ENCODE measurements at regions not wholly inside any gene's neighbourhood (a gene's known extent, or its start where the extent isn't known, plus 50 kb on each side); places are given as distances from the start of the nearest gene placed in this dataset.

DNA sequence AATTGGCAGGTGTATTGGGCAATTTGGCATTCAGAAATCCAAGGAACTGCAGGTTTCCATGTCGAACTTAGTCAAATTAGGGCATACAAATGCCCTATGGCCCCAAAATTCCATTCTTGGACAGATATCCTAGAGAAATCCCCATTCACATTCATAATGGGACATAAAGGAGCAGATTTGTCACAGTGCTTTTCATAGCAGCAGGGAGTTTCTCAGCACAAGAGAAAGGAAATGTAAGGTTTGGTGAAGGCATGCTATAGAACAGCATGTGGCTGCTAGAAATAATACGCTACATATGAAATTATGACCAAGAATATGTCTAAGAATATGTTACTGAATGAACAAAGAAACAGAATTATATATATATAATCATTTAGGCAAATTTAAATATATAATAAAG is 437.5 kb upstream of the BOD1L1 start:
- no peak for DNase-seq

DNA sequence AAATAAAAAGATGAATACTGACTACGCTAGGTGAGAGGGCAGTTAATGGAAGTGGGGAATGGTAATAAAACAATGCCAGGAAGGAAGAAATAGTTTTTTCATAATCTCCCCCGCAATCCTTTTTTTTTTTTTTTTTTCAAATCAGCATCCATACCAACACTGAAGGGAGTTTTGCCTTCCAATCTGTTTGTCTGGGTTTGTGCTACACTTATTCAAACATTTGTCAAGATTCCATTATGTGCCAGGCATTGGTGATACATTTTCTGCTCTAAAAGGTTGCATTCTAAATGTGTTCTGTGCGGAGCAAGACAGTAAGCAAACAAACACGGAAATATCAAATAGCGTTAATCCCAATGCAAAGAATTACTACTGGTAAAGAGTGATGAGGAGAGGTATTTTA is 437.9 kb upstream of the BOD1L1 start:
- DNase-seq = no peak

DNA sequence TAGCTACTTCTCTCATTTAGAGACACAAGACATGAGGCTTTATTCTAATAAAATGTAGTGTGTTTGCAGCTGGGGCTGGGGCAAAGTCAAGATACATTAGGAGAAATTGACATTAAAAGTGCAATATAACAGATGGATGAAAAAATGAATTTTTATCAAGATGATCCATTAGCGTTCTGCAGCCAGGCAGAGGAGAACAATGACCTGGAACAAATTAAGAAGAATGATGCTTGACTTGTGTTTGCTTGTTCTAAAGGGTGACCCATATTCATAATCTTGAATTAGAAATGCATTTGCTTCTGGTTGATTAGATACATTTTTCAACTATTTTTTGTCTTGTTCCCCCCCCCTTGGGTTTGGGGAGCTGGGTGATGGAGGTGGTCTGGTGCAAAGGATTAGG is 439.5 kb upstream of the BOD1L1 start:
- no peak for DNase-seq

DNA sequence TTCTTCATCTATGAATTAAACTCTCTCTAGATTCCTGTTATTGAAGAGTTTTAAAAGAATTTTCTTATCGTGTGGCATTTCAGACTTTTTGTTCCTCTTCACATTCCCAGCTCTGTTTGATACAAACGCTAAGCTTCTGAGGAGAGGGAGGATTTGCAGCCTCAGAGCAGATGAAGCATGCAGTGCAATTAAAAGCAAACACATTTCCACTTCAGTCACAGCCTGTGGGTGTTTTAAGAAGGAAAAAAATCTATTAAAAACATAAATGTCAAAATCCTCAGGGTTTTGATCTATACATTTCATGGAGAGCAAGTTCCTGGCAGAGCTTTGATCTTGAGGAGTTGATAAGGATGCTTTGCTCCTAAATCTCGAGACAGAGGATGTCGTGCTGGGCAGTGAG is 442.4 kb upstream of the BOD1L1 start:
- DNase-seq = peak in 1 of 3 experiments; percentile 51

DNA sequence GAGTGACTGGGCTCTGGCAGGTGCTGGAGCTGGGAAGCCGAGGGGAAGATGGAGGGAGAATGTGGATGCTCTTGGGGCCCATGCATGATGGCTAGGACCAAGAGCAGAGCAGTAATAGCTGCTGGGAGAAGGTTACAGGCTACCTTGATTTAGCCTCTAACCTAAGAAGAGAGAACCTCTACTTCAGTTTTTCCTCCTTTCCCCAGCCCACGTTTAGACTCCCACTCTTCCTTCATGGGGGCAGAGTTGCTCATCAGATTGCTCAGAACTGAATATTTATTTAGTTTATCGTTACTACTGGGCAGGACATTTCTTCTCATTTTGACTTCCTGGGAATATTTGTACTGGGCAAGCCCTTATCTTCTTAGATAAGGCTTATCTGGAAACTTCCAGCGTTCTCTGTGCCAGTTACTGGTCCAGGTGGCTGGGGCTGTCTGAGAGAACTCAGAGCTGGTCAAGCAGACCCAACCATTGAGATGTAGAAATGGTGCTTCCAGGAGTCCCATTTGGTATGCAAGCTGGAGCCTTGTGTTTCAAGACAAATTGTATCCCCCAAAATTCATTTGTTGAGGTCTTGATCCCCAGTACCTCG is 442.9 kb upstream of the BOD1L1 start:
- no peak for DNase-seq

DNA sequence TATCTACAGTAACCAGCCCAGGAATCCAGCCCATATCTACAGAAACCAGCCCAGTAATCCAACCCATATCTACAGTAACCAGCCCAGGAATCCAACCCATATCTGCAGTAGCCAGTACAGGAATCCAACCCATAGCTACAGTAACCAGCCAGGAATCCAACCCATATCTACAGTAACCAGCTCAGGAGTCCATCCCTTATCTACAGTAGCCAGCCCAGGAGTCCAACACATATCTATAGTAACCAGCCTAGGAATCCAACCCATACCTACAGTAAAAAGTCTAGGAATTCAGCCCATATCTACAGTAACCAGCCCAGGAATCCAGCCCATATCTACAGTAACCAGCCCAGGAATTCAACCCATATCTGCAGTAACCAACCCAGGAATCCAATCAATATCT is 445.0 kb upstream of the BOD1L1 start:
- DNase-seq = no peak

DNA sequence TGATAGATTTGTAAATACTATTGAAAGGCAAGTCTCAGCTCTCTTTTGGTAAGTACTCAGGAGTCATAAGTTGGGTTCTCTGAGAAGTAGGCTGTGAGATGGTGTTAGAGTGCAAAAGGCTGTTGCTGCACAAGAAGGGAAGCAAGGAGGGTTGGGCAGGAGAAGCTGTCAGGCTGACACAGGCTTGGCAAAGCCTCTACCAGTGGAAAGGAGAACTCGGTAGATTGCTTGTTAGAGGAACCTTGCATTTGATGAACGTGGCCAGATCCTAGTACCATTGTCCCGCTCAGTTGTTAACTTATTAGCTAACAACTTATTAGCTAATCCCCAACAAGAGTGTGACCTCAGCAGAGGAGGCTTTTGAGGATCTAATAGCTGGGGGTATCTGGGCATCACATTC is 449.3 kb upstream of the BOD1L1 start:
- no peak for DNase-seq

DNA sequence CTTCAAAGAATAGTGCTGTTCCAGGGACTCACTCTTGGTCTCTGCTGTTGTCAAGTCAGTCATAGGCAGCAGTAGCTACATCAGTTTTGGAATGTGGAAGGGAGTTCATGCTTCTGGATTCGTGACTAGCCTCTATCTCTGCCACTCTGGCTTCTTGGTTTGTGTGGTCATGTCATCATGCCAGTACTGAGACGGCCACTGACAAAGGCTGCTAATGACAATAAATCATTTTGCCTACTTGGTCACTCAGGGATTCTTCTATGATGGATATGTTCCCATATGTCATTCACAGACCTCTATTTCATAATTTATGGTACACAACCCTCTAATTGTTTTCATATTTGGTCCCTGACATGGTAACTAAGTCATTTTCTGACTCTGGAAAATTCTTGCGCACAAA is 450.8 kb upstream of the BOD1L1 start:
- no peak for DNase-seq

DNA sequence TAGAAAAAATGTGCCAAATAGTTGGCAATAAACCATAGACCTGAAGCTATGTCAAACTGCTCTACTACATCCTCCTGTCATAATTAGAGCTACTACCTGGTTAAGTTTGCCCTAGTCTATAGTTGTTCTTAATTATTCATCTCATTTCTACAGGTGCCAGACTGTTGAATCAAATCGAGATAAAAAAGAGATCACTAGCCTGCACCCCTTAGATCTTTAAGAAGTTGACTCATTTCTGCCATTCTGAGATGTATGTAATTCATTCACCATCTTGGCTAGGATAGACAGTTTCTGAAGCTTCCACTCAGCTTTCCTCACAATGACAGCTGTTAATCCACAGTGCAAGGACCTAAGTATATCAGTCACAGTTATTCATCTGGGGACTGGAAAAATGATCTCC is 452.1 kb upstream of the BOD1L1 start:
- DNase-seq = no peak

DNA sequence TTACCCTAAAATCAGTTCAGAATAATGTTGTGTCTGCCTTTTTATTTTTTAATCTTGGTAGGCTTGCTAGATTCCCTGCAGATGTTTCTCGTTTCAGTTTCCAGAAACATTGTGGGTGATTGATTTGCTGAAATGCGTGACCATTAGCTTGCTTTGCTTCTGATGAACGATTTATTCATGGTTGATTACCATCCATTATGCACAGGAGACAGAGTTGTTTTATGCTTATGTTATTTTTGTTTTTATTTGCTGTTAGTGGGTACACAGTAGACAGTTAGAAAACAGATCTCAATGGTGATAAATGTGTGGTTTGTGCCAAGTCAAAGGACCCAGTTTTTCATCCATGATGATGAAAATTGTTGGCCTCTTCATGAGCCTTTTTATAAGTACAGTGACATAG is 455.6 kb upstream of the BOD1L1 start:
- DNase-seq = no peak

DNA sequence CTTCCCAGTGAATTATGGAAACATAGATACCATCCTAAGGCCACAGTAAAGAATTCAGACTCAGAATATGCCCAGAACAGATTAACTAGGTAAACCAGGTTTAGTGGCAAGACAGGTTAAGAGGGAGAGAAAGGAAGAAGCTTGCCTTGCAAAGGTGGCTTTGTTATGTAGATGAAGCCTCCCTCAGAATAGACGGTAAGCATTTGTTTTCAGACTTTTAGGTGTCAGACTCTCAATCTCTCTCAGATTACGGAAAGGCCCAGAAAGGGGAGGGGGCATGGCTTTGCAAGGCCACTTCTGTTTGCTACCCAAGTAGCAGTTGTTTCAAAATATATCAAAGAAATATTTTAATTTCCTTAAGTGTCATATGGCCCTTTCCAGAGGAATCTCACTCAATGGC is 457.1 kb upstream of the BOD1L1 start:
- no peak for DNase-seq

DNA sequence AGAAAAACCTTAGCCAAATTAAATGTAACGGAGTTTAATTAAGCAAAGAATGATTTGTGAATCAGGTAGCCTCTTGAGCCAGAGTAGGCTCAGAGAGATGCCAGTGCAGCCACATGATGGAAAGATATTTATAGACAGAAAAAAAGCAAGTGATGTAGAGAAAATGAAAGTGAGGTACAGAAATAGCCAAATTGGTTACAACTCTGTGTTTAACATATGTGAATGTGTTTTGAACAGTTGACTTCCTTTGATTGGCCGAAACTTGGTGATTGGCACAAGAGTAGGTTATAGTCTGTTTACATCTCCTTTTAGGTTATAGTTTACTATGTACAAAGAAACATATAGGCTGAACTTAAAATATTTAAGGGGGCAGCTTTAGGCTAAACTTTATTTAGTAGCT is 459.9 kb upstream of the BOD1L1 start:
- no peak for DNase-seq

DNA sequence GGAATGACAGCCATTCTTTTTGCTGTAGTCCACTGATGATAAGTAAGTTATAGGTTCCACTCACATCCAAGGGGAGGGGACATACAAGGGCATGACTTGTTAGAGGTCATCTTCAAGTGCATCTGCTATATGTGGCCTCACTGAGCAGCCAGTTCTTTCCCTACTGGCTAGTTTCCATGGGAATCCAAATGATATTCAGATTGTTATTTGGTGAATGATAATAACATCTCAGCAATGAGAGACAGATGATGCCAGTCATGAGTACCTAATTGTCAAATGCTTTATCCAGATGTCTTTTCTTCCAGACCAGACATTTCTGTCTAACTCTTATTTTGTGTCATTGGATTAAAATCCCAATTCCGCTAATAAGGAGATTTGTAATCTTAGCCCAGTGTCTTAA is 460.4 kb upstream of the BOD1L1 start:
- DNase-seq = no peak

DNA sequence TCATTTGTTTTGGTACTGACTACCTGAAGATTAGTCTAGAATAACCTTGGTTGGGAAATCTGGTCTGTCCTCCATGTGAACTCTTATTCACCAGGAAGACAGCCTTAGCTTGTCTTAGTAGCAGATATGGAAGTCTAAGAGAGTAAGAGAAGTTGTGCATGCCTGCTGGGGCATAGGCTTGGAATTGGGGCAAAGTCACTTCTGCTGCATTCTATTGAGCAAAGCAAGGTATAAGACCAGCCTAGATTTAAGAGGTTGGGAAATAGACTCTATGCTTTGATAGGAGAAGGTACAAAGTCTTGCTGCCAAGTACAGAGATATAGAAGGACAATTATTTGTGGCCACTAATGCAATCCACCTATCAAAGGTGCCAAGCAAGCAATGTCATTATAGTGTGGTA is 464.0 kb upstream of the BOD1L1 start:
- DNase-seq = no peak

DNA sequence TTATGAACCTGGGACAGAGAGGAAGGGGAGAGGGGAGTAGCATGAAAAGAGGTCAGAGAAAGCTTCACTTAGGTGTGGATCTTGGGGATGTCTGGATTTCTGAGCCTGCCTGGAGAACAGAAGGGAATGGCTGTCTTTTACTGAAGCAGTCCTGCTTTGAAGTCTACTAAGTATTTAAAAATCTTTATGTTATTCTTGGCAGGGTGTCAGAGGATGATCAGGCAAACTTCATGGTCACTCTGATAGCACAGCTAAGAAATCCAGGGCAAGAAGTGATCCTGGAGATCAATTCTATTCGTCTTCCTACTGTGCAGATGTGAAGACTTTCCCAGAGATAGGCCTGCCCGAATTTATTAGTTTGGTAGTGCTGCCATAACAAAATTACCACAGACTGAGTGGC is 464.4 kb upstream of the BOD1L1 start:
- no peak for DNase-seq

DNA sequence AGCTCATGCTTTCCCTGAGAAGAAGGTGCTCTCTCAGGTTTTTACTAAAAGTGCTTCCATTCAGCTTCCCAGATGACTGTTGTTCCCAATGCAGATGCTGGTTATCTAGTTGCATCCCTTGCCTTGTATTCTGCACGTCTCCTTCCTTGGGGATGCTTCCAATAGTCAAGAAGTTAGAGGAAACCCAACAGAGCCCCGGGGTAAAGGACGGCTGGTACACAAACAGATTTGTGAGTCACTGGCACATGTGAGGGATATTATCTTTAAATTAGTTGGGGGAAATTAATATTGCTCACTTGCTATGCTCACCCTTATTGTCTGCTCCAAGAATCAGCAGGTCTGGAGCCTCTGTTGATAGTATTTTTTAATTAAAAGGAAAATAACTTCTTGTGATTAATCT is 465.2 kb upstream of the BOD1L1 start:
- no peak for DNase-seq

DNA sequence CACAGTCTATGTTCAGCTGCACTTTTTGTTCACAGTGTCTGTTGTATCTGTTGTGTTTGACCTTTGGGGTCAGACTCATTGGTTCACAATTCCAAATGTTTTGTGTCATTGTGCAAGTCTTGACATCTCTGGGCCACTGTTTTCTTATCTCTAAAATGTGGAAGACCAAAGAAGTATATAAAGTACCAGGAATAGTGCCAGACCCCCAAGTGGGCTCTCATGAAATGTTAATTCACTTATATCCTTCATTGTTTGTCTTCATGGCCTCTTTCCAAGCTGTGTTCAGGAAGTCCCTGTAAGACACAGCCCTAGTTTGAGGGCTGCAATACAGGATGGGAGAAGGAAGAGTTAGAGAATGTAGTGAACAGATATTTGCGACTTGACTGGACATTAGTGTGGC is 468.3 kb upstream of the BOD1L1 start:
- DNase-seq = no peak

DNA sequence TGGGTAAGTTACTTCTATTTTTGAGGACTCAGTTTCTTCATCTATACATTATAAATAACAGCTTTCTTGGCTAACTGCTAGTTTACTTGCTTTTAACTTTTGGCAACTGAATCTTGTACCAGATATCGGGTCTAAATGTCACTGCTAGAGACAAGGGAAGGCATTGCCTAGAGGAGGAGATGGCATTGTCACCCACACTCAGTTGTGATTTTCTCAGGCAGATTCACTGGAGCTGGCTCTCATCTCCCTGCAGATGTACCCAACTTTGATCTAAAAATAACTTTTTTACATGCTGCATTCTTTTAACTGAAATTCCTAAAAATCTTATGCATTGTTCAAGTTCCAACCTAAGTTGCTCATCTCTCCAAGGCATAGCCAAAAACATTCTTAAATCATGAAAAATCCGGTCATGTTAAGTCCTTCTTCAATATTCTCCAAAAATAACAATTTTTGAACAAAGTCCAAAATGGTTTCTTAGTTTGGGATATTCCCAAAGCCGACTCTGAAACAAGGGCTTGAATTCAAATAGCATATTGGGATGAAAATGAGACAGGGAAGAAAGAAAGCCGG is 469.0 kb upstream of the BOD1L1 start:
- DNase-seq = no peak

DNA sequence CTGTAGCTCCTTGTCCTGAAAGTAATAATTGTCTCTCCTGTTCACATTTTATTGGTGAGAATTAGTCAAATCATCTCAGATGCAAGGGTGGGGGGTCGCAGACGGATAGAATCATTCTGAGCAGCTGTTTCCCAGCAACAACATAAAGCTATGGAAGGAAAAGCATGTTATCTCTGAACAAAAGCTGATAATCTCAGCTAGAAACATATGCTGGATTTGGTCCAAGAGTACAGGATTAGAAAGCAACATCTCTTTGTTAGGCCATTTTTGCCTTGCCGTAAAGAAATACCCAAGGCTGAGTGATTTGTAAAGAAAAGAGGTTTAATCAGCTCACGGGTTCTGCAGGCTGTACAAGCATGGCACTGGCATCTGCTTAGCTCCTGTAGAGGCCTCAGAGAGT is 472.8 kb upstream of the BOD1L1 start:
- no peak for DNase-seq

DNA sequence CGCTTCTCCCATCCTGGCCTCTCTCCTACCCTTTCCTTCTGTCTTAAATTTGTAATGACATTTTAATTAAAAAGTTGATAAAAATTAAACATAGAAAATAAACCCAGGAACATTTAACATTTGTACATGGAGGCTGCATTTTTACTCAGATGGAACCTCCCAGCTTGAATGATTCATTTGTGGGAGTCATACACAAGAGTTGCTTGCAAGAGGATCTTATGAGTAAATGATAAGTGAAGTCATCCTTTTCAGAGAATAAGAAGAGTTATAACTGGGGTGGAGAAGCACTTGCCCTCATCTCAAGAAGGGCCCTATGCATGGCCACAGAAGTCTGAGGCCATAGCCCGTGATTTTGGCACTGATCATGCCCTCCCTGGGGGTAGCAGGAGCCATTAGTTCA is 482.9 kb upstream of the BOD1L1 start:
- no peak for DNase-seq

DNA sequence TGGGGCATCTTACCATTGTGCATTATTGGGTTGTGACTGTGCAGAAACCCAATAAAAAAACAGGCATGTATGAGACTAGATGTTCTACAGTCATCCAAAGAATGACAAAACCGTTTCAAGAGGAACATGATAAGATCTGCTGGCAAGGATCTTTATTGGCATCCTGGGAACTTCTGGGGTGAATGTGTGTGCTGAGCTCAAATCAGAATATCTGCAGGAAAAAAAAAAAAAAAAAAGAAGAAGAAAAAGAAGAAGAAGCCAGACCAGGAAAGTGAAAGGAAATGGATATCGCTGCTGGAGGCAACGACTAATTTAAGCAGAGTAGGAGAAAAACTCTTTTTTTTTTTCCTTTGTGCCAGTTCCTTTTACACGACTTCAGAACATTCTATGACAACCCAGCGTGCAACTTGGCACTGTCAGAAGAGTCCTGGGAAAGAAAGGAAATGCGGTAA is 484.2 kb upstream of the BOD1L1 start:
- DNase-seq = no peak

DNA sequence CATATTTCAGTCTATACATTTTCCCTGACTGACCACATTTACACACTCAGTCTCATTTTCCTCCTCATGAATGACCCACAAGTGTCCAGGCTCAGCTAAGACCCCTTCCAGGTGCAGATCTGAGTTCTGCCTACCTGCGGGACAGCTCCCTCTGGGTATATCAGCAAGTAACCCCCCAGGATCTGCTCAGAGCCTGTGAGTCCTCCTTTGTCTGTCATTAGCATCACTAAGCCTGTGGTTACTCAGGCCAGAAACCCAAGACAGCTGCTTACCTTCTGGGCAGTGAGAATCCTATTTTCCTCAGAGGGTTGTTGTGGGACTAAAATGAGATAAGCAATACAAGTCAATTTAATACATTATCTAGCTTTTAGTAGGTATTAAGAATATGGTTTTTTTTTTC is 487.6 kb upstream of the BOD1L1 start:
- no peak for DNase-seq

DNA sequence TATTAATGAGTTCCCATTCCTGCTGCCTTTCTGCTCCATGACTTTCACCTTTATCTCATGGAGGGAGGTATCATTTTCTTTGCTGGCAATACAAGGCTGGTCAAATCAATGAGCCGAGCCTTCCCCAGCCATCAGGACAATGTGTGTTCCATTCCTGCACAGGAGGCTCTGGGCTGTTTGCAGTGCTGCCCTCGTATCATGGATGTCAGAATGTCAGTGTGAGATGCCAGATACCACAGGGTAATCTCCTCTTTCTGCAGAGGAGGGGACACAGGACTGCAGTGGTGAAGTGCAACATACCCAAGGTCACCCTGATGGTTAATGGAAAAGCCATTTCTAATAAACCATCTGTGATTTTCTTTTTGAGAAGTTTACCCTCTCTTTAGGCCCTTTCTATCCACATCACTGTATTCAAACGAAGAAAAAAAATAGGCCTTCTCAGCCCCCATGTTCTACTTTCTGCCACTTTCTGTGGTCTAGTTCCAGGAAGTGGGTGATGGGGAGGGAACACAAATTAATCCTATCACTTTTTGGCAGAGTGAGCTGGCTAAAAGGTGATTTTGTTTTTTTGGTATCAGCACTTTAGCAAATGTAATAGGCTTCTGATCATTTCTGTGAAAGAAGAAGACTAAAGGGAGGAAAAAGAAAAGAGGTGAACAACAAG is 490.2 kb upstream of the BOD1L1 start:
- DNase-seq = no peak

DNA sequence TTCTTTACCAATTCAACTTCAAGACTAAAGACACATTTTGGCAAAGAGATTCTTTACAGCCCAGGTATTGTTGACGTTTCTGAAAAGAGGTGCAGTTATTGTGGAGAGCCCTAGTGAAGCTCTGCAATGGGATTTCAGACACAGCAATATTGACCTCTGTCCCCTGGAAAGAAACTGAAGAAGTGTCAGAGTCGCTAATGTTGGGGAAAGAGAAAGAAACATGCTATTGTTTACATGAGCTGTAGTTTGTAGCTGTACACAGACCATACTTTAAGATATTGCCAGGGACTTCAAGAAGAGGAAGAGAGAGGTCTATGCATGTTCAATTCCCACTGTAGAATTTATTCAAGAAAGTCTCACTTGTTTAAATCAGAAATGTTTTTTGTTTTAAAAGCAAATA is 497.3 kb upstream of the BOD1L1 start:
- no peak for DNase-seq

All from NCI-H1417 (cell line).